ENCODE measurements at regions not wholly inside any gene's neighbourhood (a gene's known extent, or its start where the extent isn't known, plus 50 kb on each side); places are given as distances from the start of the nearest gene placed in this dataset.

DNA sequence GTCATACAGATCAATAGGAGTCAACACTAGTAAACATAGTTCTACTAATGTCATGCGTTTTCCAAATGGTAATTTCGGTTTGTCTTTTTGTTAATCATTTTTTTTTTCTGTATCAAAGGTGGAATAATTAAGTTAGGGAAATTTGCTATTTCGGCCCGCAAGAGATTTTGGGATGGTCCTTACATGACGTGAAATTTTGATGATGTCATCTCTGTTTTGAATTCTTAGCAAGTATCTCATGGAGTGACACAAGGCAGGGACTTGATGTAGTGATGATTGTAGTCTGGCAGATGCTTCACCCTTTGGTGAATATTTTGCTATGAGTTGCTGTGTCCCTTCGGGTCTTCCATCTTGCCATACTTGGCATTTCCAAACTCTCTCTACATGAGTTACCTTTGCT lies 608.0 kb downstream of the BCKDHB start:
- TF ChIP-seq POLR2A (IDR thresholded peaks at IDR 0.05; ENCODE audit: low read depth, low read length) (no peak), POLR2AphosphoS5 (IDR thresholded peaks at IDR 0.05; ENCODE audit: low read depth, low read length) (no peak)
